ENCODE measurements at regions not wholly inside any gene's neighbourhood (a gene's known extent, or its start where the extent isn't known, plus 50 kb on each side); places are given as distances from the start of the nearest gene placed in this dataset.

- TF ChIP-seq POLR2A (IDR thresholded peaks at IDR 0.05; ENCODE audit: low read depth, low read length) (no peak), POLR2AphosphoS5 (IDR thresholded peaks at IDR 0.05; ENCODE audit: insufficient read depth, low read depth, low read length) (no peak), JUN (IDR thresholded peaks at IDR 0.05; ENCODE audit: borderline replicate concordance, insufficient read depth, insufficient read length, low read depth) (no peak), EZH2 (IDR thresholded peaks at IDR 0.05; ENCODE audit: borderline replicate concordance, low read depth, low read length, severe bottlenecking) (no peak), MYC (IDR thresholded peaks at IDR 0.05; ENCODE audit: low read depth, low read length) (no peak), MAX (IDR thresholded peaks at IDR 0.05; ENCODE audit: insufficient read depth, insufficient read length) (no peak), FOS (IDR thresholded peaks at IDR 0.05; ENCODE audit: borderline replicate concordance, insufficient read depth, low read length) (no peak)
- TF ChIP-seq, protein P1, sequence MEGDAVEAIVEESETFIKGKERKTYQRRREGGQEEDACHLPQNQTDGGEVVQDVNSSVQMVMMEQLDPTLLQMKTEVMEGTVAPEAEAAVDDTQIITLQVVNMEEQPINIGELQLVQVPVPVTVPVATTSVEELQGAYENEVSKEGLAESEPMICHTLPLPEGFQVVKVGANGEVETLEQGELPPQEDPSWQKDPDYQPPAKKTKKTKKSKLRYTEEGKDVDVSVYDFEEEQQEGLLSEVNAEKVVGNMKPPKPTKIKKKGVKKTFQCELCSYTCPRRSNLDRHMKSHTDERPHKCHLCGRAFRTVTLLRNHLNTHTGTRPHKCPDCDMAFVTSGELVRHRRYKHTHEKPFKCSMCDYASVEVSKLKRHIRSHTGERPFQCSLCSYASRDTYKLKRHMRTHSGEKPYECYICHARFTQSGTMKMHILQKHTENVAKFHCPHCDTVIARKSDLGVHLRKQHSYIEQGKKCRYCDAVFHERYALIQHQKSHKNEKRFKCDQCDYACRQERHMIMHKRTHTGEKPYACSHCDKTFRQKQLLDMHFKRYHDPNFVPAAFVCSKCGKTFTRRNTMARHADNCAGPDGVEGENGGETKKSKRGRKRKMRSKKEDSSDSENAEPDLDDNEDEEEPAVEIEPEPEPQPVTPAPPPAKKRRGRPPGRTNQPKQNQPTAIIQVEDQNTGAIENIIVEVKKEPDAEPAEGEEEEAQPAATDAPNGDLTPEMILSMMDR (IDR thresholded peaks at IDR 0.05; ENCODE audit: extremely low read depth in 1 of 2, insufficient read depth in 1 of 2, low read depth in 1 of 2, low read length in 2 of 2): no peak
Measured at GRCh38 chr18:46274266-46274665, 170.1 kb downstream of the HAUS1 start.
